ENCODE measurements at regions not wholly inside any gene's neighbourhood (a gene's known extent, or its start where the extent isn't known, plus 50 kb on each side); places are given as distances from the start of the nearest gene placed in this dataset.
"Not testable (repeated sequence)": the region's sequence is repeated elsewhere in the genome, so short reads cannot be mapped to it uniquely, and the experiment has no call there.

DNA sequence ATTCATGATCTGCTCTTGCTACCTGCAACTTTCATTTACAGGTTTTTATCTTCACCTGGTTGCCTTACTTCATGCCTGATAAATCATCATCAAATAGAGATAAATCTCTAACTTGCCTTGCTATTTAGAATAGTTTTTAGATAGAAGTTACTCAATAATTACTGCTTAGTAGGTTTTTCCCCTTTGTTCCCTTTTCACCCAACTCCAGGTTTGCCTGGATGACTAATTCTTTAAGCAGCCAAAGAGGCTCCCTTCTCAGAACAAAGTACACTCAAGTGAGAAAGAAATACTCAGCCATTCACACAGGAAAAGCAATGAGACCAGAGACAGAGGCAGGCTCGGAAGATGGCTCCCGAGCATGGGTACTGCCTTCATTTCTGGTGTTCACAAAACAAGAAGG, 268.1 kb upstream of the CRBN start:
- no peak for DNase-seq (ENCODE audit: low read depth)
- no peak overlapping the region for H3K4me3 ChIP-seq (ENCODE audit: control insufficient read depth, low read depth, low read length)
- TF ChIP-seq CTCF (IDR thresholded peaks at IDR 0.05; ENCODE audit: control insufficient read depth, insufficient read depth, low read depth, low read length, missing control alignments): no peak

DNA sequence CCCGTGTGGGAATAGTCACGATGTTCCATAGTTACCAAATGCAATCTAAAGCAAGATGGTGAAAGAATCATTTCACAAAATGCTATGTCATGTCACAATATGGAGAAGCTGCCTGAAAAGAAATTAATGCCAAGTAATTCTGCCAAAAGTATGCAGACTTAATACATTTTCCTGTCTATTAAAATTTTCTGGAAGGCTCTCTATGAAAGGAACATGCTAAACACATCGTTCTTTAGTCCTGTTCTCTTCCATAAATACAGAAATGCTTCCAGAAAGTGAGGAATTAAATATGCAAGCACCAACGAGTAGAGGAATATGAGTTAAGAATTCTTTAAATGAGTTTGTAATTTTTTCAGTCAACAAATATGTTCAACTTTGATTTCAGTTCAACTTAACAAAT, 266.8 kb upstream of the CRBN start:
- DNase-seq (ENCODE audit: low read depth): no peak
- H3K4me3 ChIP-seq (ENCODE audit: control insufficient read depth, low read depth, low read length): no peak overlapping the region
- TF ChIP-seq CTCF (IDR thresholded peaks at IDR 0.05; ENCODE audit: control insufficient read depth, insufficient read depth, low read depth, low read length, missing control alignments): no peak

GRCh38 chr3:3443482-3443881, 264.0 kb upstream of the CRBN start:
- no peak for DNase-seq (ENCODE audit: low read depth)
- no peak for TF ChIP-seq CTCF (IDR thresholded peaks at IDR 0.05; ENCODE audit: control insufficient read depth, insufficient read depth, low read depth, low read length, missing control alignments)
- no peak overlapping the region for H3K4me3 ChIP-seq (ENCODE audit: control insufficient read depth, low read depth, low read length)

DNA sequence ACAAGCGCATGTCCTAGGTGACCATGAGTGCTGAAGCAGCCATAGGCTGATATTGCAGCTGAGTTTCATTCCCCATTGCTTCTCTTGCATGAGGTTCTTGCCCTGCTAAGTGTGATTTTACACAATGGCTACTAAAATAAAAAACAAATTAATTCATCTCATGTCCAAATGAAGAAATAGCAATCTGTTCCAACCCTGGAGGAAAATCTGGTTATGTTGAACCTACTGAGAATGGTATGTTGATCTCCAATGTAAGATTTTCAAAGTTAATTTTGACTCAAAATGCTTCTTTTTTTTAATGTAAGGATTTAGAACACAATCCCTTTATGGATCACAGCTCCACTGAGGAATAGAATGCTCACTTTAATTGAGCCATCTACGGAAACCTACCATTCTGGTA, 254.2 kb upstream of the CRBN start:
- no peak overlapping the region for H3K4me3 ChIP-seq (ENCODE audit: control insufficient read depth, low read depth, low read length)
- no peak for DNase-seq (ENCODE audit: low read depth)
- TF ChIP-seq CTCF (IDR thresholded peaks at IDR 0.05; ENCODE audit: control insufficient read depth, insufficient read depth, low read depth, low read length, missing control alignments): no peak

GRCh38 chr3:3429841-3430240, 250.3 kb upstream of the CRBN start:
- TF ChIP-seq CTCF (IDR thresholded peaks at IDR 0.05; ENCODE audit: control insufficient read depth, insufficient read depth, low read depth, low read length, missing control alignments): no peak
- no peak overlapping the region for H3K4me3 ChIP-seq (ENCODE audit: control insufficient read depth, low read depth, low read length)
- DNase-seq (ENCODE audit: low read depth): no peak

DNA sequence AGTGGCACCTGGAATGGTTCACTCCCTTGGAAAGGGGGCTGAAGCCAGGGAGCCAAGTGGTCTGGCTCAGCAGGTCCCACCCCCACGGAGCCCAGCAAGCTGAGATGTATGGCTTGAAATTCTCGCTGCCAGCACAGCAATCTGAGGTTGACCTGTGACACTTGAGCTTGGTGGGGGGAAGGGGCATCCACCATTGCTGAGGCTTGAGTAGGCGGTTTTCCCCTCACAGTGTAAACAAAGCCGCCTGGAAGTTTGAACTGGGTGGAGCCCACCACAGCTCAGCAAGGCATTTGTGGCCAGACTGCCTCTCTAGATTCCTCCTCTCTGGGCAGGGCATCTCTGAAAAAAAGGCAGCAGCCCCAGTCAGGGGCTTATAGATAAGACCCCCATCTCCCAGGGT, 228.2 kb upstream of the CRBN start:
- H3K4me3 ChIP-seq (ENCODE audit: control insufficient read depth, low read depth, low read length); DNase-seq (ENCODE audit: low read depth): not testable (repeated sequence)

DNA sequence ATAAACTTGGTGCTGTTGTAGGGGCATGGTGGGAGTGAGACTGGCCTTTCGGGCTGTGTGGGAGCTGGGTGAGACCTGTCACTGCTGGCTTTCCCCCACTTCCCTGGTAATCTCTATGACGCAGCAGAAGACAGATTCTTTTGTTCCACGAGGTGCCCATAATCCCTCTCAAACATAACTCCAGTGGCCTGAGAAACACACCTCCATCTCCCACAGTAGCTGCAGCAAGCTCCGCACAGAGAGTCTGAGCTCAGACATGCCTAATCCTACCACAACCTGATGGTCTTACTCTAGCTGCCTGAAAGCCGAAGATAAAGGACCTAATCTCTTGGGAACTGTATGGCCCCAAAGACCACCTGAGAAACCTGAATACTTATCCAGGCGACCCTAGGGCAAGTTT, 225.6 kb upstream of the CRBN start:
- TF ChIP-seq CTCF (IDR thresholded peaks at IDR 0.05; ENCODE audit: control insufficient read depth, insufficient read depth, low read depth, low read length, missing control alignments): no peak
- no peak overlapping the region for H3K4me3 ChIP-seq (ENCODE audit: control insufficient read depth, low read depth, low read length)
- DNase-seq (ENCODE audit: low read depth): no peak
